GM13976 (cell line): ENCODE measurements at regions not wholly inside any gene's neighbourhood (a gene's known extent, or its start where the extent isn't known, plus 50 kb on each side); places are given as distances from the start of the nearest gene placed in this dataset.
"Not testable (repeated sequence)": the region's sequence is repeated elsewhere in the genome, so short reads cannot be mapped to it uniquely, and the experiment has no call there.

Experiments
- DNase-seq: peaks from one replicate; pipeline ENCODE4 v3.0.0; 2012; ENCODE audit warnings: low spot score
- in situ Hi-C: fragments of 300-500 bp; cut with MboI; formaldehyde crosslinking; loops from one replicate; pipeline ENCODE4 v1.12.0; 2022; ENCODE audit warnings: low sequenced_read_pairs, mixed read lengths, inconsistent platforms; ENCODE audit not compliant: unreplicated experiment
- TF ChIP-seq, protein P1 (sequence below): IDR thresholded peaks from 2 replicates; pipeline ENCODE4 v1.5.1; 2012; ENCODE audit warnings: borderline replicate concordance, mild to moderate bottlenecking; ENCODE audit not compliant: insufficient read depth; ENCODE audit errors: extremely low read depth, missing control alignments, control extremely low read depth

GRCh38 chr1:214764502-214764901 lies 161.5 kb downstream of the CENPF start:
- in situ Hi-C loops: no loop called here
- no peak for DNase-seq
- TF ChIP-seq, protein P1, sequence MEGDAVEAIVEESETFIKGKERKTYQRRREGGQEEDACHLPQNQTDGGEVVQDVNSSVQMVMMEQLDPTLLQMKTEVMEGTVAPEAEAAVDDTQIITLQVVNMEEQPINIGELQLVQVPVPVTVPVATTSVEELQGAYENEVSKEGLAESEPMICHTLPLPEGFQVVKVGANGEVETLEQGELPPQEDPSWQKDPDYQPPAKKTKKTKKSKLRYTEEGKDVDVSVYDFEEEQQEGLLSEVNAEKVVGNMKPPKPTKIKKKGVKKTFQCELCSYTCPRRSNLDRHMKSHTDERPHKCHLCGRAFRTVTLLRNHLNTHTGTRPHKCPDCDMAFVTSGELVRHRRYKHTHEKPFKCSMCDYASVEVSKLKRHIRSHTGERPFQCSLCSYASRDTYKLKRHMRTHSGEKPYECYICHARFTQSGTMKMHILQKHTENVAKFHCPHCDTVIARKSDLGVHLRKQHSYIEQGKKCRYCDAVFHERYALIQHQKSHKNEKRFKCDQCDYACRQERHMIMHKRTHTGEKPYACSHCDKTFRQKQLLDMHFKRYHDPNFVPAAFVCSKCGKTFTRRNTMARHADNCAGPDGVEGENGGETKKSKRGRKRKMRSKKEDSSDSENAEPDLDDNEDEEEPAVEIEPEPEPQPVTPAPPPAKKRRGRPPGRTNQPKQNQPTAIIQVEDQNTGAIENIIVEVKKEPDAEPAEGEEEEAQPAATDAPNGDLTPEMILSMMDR: no peak

- TF ChIP-seq, protein P1: no peak
- in situ Hi-C loops: no loop called here
- DNase-seq: no peak
These were observed 164.2 kb downstream of the CENPF start for GRCh38 chr1:214767221-214767620.

GRCh38 chr1:214769666-214770065 lies 166.7 kb downstream of the CENPF start:
- DNase-seq, in situ Hi-C loops: not testable (repeated sequence)

- TF ChIP-seq, protein P1: no peak
- DNase-seq: no peak
- in situ Hi-C loops: no loop called here
These were observed 174.4 kb downstream of the CENPF start for GRCh38 chr1:214777364-214777763.

DNA sequence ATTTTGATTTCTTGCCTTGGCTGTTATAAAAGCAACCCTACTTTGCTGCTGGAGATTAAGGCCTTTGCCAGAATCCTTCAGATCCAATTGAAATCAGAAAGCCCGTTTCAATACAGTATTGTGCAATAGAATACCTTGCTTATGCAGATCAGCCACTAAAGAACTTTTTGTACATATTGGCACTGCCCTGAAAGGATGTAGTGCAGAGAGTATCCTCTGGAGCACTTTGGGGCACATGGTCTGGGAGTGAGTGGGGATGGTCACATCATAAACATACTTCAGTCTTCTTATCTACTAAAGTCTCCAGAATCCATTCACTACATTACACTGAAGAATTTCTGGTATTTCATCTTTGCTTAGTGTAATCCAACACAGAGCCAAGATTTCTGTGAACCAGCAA lies 189.0 kb downstream of the CENPF start:
- DNase-seq: no peak
- TF ChIP-seq, protein P1: no peak
- in situ Hi-C loops: no loop called here

- TF ChIP-seq, protein P1: no peak
- in situ Hi-C loops: no loop called here
- no peak for DNase-seq
These were observed 189.7 kb downstream of the CENPF start for GRCh38 chr1:214792527-214793186.

DNA sequence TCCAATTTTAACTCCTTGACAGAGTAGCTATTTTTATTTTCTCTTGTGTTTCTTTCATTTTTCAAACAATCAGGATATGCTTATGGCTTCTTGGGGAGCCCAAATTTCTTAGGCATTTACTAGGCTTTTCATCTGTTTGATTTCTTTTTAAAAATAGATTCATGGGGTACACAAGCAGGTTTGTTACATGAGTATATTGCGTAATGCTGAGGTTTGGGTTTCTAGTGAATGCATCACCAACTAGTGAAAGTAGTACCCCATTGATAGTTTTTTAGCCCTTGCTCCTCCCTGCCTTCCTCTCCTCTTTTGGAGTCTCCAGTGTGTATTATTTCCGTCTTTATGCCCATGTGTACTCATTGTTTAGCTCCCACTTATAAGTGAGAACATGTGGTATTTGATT lies 190.7 kb downstream of the CENPF start:
- no peak for DNase-seq
- TF ChIP-seq, protein P1: no peak
- in situ Hi-C loops: no loop called here
